Calu3 (cell line): ENCODE measurements at regions not wholly inside any gene's neighbourhood (a gene's known extent, or its start where the extent isn't known, plus 50 kb on each side); places are given as distances from the start of the nearest gene placed in this dataset.

Source experiments
- BruUV-seq: library from RNA; stranded (reverse); fragments of 400-500 nt; replicated peaks from 2 replicates; lab custom pipeline; 2021; lab: Mats Ljungman, UMichigan
- CTCF ChIA-PET: fragments of 300-600 bp; sonication (Branson Sonifier 250); formaldehyde crosslinking; loops from one replicate; lab custom pipeline; 2022; ENCODE audit warnings: antibody characterized with exemption; lab: Charles Lee
- DNase-seq: peaks from one replicate; pipeline ENCODE4 v3.0.0; 2022
- H3K27ac Mint-ChIP-seq: one replicate; pipeline ENCODE4 v1.8.0; 2022; ENCODE audit warnings: mixed read lengths; ENCODE audit not compliant: unreplicated experiment
- H3K27me3 Mint-ChIP-seq: one replicate; pipeline ENCODE4 v1.8.0; 2022; ENCODE audit warnings: mixed read lengths; ENCODE audit not compliant: unreplicated experiment
- H3K36me3 Mint-ChIP-seq: one replicate; pipeline ENCODE4 v1.8.0; 2022; ENCODE audit warnings: mild to moderate bottlenecking, moderate library complexity, mixed read lengths; ENCODE audit not compliant: insufficient read depth, unreplicated experiment
- H3K4me1 Mint-ChIP-seq: one replicate; pipeline ENCODE4 v1.8.0; 2022; ENCODE audit warnings: mild to moderate bottlenecking, low read depth, mixed read lengths; ENCODE audit not compliant: unreplicated experiment
- H3K4me3 Mint-ChIP-seq: one replicate; pipeline ENCODE4 v1.8.0; 2022; ENCODE audit warnings: mild to moderate bottlenecking, low read depth, moderate library complexity, mixed read lengths; ENCODE audit not compliant: unreplicated experiment
- H3K9me3 Mint-ChIP-seq: one replicate; pipeline ENCODE4 v1.8.0; 2022; ENCODE audit warnings: low read depth, mixed read lengths; ENCODE audit not compliant: unreplicated experiment
- CTCF ChIP-seq: fragments of 200-600 bp; IDR thresholded peaks from one replicate; pipeline ENCODE4 v1.8.0; 2022; ENCODE audit warnings: antibody characterized with exemption; ENCODE audit not compliant: unreplicated experiment
- intact Hi-C: fragments of 100-400 bp; cut with micrococcal nuclease; formaldehyde crosslinking; loops from one replicate; pipeline ENCODE4 v1.10.0; 2022; ENCODE audit not compliant: unreplicated experiment

GRCh38 chr2:120959426-120959825 is 223.8 kb downstream of the GLI2 start:
- CTCF ChIA-PET = no interaction called here

GRCh38 chr2:120960770-120961366 is 225.2 kb downstream of the GLI2 start:
- intact Hi-C loops = no loop called here
- Mint-ChIP-seq H3K9me3 (no peaks in the 10 kb centered on the region), H3K27me3 (peaks cover 17% of the 10 kb centered on the region), H3K36me3 (no peaks in the 10 kb centered on the region), H3K27ac (no peak overlapping the region), H3K4me1 (peaks cover 7% of the 10 kb centered on the region), H3K4me3 (no peak overlapping the region)
- TF ChIP-seq CTCF = no peak
- no TSS peak for BruUV-seq
- CTCF ChIA-PET = interaction anchor here (0.6 kb wide), 1 partner anchor 236 kb away, joined by 4 read pairs; no protein-coding TSS in a partner anchor
- no peak for DNase-seq

More at GRCh38 chr2:120959426-120959825, 223.8 kb downstream of the GLI2 start:
- Mint-ChIP-seq H3K36me3 (no peaks in the 10 kb centered on the region), H3K4me1 (peaks cover 7% of the 10 kb centered on the region), H3K4me3 (no peak overlapping the region), H3K27me3 (peaks cover 12% of the 10 kb centered on the region), H3K27ac (no peak overlapping the region), H3K9me3 (no peaks in the 10 kb centered on the region)
- no peak for DNase-seq
- TF ChIP-seq CTCF = no peak
- no TSS peak for BruUV-seq
- intact Hi-C loops = no loop called here

- Mint-ChIP-seq H3K27ac (no peak overlapping the region), H3K9me3 (no peaks in the 10 kb centered on the region), H3K4me1 (peaks cover 7% of the 10 kb centered on the region), H3K27me3 (peaks cover 17% of the 10 kb centered on the region), H3K4me3 (no peak overlapping the region), H3K36me3 (no peaks in the 10 kb centered on the region)
- BruUV-seq = no TSS peak
- DNase-seq = no peak
- CTCF ChIA-PET = no interaction called here
- no peak for TF ChIP-seq CTCF
- intact Hi-C loops = no loop called here
Observed at GRCh38 chr2:120961396-120961795, 225.7 kb downstream of the GLI2 start.

- DNase-seq = no peak
- Mint-ChIP-seq H3K4me1 (no peaks in the 10 kb centered on the region), H3K27ac (no peak overlapping the region), H3K36me3 (no peaks in the 10 kb centered on the region), H3K27me3 (peaks cover 17% of the 10 kb centered on the region), H3K4me3 (no peak overlapping the region), H3K9me3 (no peaks in the 10 kb centered on the region)
- BruUV-seq = no TSS peak
- intact Hi-C loops = no loop called here
- CTCF ChIA-PET = no interaction called here
- TF ChIP-seq CTCF = no peak
Observed at GRCh38 chr2:120963997-120964705, 228.5 kb downstream of the GLI2 start.
